ENCODE measurements at regions not wholly inside any gene's neighbourhood (a gene's known extent, or its start where the extent isn't known, plus 50 kb on each side); places are given as distances from the start of the nearest gene placed in this dataset.

GRCh38 chr6:80638213-80639055 lies 532.0 kb downstream of the BCKDHB start:
- peak in 1 of 5 donors; percentile 4 for DNase-seq
- H3K4me3 ChIP-seq (ENCODE audit: low read length), result no peak overlapping the region
- no peak overlapping the region for H3K27ac ChIP-seq (ENCODE audit: low read depth, low read length)
- no peaks in the 10 kb centered on the region for H3K36me3 ChIP-seq (ENCODE audit: insufficient read depth, low read length)
- CTCF ChIA-PET, result no interaction called here
- Mint-ChIP-seq H3K27ac (peak overlapping the region in 1 of 8 donors; percentile 9), H3K9me3 (peaks cover 0 to 2% (median 0%) of the 10 kb centered on the region in 5 donors), H3K4me1 (no peaks in the 10 kb centered on the region), H3K4me3 (peak overlapping the region in 1 of 7 donors; percentile 29), H3K36me3 (no peaks in the 10 kb centered on the region), H3K27me3 (no peaks in the 10 kb centered on the region)
- POLR2A ChIA-PET, result no interaction called here
- H3K9me3 ChIP-seq (ENCODE audit: low read length), result no peaks in the 10 kb centered on the region
- H3K4me1 ChIP-seq (ENCODE audit: insufficient read depth, low read length), result no peaks in the 10 kb centered on the region
- no peaks in the 10 kb centered on the region for H3K27me3 ChIP-seq (ENCODE audit: insufficient read depth, low read length, poor library complexity, severe bottlenecking)

DNA sequence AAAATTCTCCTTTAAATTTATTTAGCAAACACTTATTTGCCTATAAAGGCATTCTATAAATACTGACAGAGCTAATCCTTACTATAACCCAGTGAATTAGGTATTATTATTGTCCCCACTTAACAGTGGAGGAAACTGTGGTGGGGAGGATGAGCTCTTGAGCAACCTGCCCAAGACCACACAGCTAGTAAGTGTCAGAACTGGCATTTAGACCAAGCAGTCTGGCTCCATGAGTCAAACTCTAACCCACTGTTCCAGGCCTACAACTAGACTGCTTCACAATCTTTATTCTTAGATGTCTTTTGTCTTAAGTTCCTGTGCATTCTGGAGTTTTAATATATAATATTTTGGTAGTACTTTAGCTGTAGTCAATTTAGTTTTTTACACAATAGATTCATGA lies 530.8 kb downstream of the BCKDHB start:
- H3K27me3 Mint-ChIP-seq, result no peaks in the 10 kb centered on the region
- Histone ChIP-seq H3K4me3 (ENCODE audit: low read length) (no peak overlapping the region), H3K36me3 (ENCODE audit: insufficient read depth, low read length) (no peaks in the 10 kb centered on the region), H3K9me3 (ENCODE audit: low read length) (no peaks in the 10 kb centered on the region), H3K27me3 (ENCODE audit: insufficient read depth, low read length, poor library complexity, severe bottlenecking) (no peaks in the 10 kb centered on the region), H3K4me1 (ENCODE audit: insufficient read depth, low read length) (no peaks in the 10 kb centered on the region), H3K27ac (ENCODE audit: low read depth, low read length) (no peak overlapping the region)
- no peak for DNase-seq
- no peaks in the 10 kb centered on the region for H3K4me1 Mint-ChIP-seq
- no peaks in the 10 kb centered on the region for H3K9me3 Mint-ChIP-seq
- POLR2A ChIA-PET, result no interaction called here
- no peaks in the 10 kb centered on the region for H3K36me3 Mint-ChIP-seq
- CTCF ChIA-PET, result no interaction called here
- peak overlapping the region in 1 of 8 donors; percentile 22 for H3K27ac Mint-ChIP-seq
- no peak overlapping the region for H3K4me3 Mint-ChIP-seq

DNA sequence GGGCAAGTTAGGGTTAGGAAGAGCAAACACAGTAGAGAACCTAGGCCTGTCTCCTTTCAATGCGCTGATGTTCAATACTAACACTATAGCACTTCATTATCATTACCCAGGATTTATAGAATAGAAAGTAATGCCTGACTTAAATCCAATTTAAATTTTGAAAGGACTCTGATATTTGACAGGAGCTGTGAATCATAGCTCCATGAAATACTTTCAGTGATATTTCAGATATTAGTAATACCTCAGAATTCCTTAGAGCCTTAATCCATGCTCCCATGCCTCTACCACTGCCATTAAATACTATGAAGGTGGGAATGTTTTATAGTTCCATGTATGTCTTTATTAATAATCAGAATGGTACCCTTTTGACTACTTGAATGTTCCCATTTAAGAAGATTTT lies 530.2 kb downstream of the BCKDHB start:
- no peaks in the 10 kb centered on the region for H3K9me3 Mint-ChIP-seq
- no peak for DNase-seq
- POLR2A ChIA-PET, result no interaction called here
- H3K27me3 ChIP-seq (ENCODE audit: insufficient read depth, low read length, poor library complexity, severe bottlenecking), result no peaks in the 10 kb centered on the region
- H3K4me3 Mint-ChIP-seq, result no peak overlapping the region
- CTCF ChIA-PET, result no interaction called here
- H3K4me1 ChIP-seq (ENCODE audit: insufficient read depth, low read length), result no peaks in the 10 kb centered on the region
- no peaks in the 10 kb centered on the region for H3K27me3 Mint-ChIP-seq
- peak overlapping the region in 1 of 8 donors; percentile 75 for H3K27ac Mint-ChIP-seq
- no peaks in the 10 kb centered on the region for H3K36me3 ChIP-seq (ENCODE audit: insufficient read depth, low read length)
- no peaks in the 10 kb centered on the region for H3K36me3 Mint-ChIP-seq
- no peak overlapping the region for H3K27ac ChIP-seq (ENCODE audit: low read depth, low read length)
- no peaks in the 10 kb centered on the region for H3K9me3 ChIP-seq (ENCODE audit: low read length)
- H3K4me1 Mint-ChIP-seq, result no peaks in the 10 kb centered on the region
- no peak overlapping the region for H3K4me3 ChIP-seq (ENCODE audit: low read length)

DNA sequence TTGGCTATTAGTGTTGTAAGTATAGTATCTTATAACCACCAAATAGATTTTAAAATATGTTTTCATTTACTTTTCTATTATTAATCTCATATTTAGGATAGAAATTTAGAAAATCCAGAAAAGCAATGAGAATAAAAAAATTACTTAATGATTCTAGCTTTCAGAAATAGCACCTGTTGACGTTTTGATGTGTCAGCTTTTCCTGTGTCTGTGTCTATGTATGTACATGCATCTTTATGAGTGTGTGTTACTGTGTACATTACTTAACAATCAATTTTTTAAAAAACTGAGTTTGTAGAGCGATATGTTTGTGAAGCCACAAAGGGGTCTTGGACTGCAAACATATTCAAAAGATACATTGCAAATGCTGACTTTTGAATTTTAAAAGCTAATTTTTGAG lies 526.9 kb downstream of the BCKDHB start:
- no peak overlapping the region for H3K4me3 ChIP-seq (ENCODE audit: low read length)
- no peak overlapping the region for H3K27ac ChIP-seq (ENCODE audit: low read depth, low read length)
- peaks cover 0 to 3% (median 0%) of the 10 kb centered on the region in 5 donors for H3K9me3 Mint-ChIP-seq
- no peak overlapping the region for H3K27ac Mint-ChIP-seq
- no peaks in the 10 kb centered on the region for H3K4me1 ChIP-seq (ENCODE audit: insufficient read depth, low read length)
- CTCF ChIA-PET, result no interaction called here
- H3K36me3 ChIP-seq (ENCODE audit: insufficient read depth, low read length), result no peaks in the 10 kb centered on the region
- DNase-seq, result no peak
- H3K9me3 ChIP-seq (ENCODE audit: low read length), result no peaks in the 10 kb centered on the region
- no peak overlapping the region for H3K4me3 Mint-ChIP-seq
- no peaks in the 10 kb centered on the region for H3K27me3 ChIP-seq (ENCODE audit: insufficient read depth, low read length, poor library complexity, severe bottlenecking)
- H3K27me3 Mint-ChIP-seq, result no peaks in the 10 kb centered on the region
- H3K36me3 Mint-ChIP-seq, result no peaks in the 10 kb centered on the region
- H3K4me1 Mint-ChIP-seq, result no peaks in the 10 kb centered on the region
- POLR2A ChIA-PET, result no interaction called here

DNA sequence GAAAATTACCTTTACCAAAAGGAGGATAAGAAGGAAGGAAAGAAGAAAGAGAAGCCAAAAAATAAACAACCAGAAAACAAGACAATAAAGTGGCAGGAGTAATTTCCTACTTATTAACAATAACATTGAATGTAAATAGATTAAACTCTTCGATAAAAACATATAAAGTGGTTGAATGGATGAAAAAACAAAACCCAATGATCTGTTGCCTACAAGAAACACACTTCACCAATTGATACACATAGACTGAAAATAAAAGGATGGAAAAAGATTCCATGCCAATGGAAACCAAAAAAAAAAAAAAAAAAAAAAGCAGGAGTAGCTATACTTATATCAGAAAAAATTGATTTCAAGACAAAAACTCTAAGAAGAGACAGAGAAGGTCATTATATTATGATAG lies 518.9 kb downstream of the BCKDHB start:
- no peaks in the 10 kb centered on the region for H3K4me1 Mint-ChIP-seq
- ChIA-PET POLR2A (no interaction called here), CTCF (no interaction called here)
- Histone ChIP-seq H3K36me3 (ENCODE audit: insufficient read depth, low read length) (no peaks in the 10 kb centered on the region), H3K9me3 (ENCODE audit: low read length) (no peaks in the 10 kb centered on the region), H3K27ac (ENCODE audit: low read depth, low read length) (no peak overlapping the region), H3K4me1 (ENCODE audit: insufficient read depth, low read length) (no peaks in the 10 kb centered on the region), H3K27me3 (ENCODE audit: insufficient read depth, low read length, poor library complexity, severe bottlenecking) (no peaks in the 10 kb centered on the region), H3K4me3 (ENCODE audit: low read length) (no peak overlapping the region)
- peaks cover 0 to 6% of the 10 kb centered on the region in 2 donors for H3K27me3 Mint-ChIP-seq
- H3K9me3 Mint-ChIP-seq, result peaks cover 6 to 16% (median 15%) of the 10 kb centered on the region in 5 donors
- H3K36me3 Mint-ChIP-seq, result peaks cover 0 to 10% (median 2%) of the 10 kb centered on the region in 3 donors
- no peak for DNase-seq
- no peak overlapping the region for H3K4me3 Mint-ChIP-seq
- H3K27ac Mint-ChIP-seq, result no peak overlapping the region

- no peak overlapping the region for H3K4me3 Mint-ChIP-seq
- POLR2A ChIA-PET, result no interaction called here
- no peaks in the 10 kb centered on the region for H3K36me3 ChIP-seq (ENCODE audit: insufficient read depth, low read length)
- H3K4me1 ChIP-seq (ENCODE audit: insufficient read depth, low read length), result no peaks in the 10 kb centered on the region
- H3K27me3 Mint-ChIP-seq, result peaks cover 0 to 6% of the 10 kb centered on the region in 2 donors
- CTCF ChIA-PET, result no interaction called here
- no peaks in the 10 kb centered on the region for H3K27me3 ChIP-seq (ENCODE audit: insufficient read depth, low read length, poor library complexity, severe bottlenecking)
- no peak overlapping the region for H3K27ac Mint-ChIP-seq
- DNase-seq, result no peak
- H3K9me3 ChIP-seq (ENCODE audit: low read length), result no peaks in the 10 kb centered on the region
- no peaks in the 10 kb centered on the region for H3K4me1 Mint-ChIP-seq
- no peak overlapping the region for H3K27ac ChIP-seq (ENCODE audit: low read depth, low read length)
- H3K36me3 Mint-ChIP-seq, result peaks cover 0 to 10% (median 2%) of the 10 kb centered on the region in 3 donors
- peaks cover 6 to 22% (median 16%) of the 10 kb centered on the region in 5 donors for H3K9me3 Mint-ChIP-seq
- H3K4me3 ChIP-seq (ENCODE audit: low read length), result no peak overlapping the region
Measured at GRCh38 chr6:80623066-80623815, 516.8 kb downstream of the BCKDHB start.

DNA sequence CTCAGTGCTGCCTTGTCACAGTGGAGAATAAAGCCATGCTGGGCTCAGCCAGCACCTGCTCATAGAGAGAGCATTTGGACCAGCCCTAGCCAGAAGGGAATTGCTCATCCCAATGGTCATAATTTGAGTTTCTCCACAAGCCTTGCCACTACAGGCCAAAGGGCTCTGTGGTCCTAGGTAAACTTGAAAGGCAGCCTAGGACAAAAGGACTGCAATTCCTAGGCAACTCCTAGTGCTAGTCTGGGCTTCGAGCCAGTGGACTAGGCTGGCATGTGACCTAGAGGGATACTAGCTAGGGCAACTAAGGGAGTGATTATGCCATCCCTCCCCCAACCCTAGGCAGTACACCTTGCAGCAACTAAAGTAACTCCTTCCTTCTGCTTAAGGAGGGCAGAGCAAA lies 516.2 kb downstream of the BCKDHB start:
- DNase-seq, result no peak
- Histone ChIP-seq H3K27me3 (ENCODE audit: insufficient read depth, low read length, poor library complexity, severe bottlenecking) (no peaks in the 10 kb centered on the region), H3K27ac (ENCODE audit: low read depth, low read length) (no peak overlapping the region), H3K36me3 (ENCODE audit: insufficient read depth, low read length) (no peaks in the 10 kb centered on the region), H3K4me1 (ENCODE audit: insufficient read depth, low read length) (no peaks in the 10 kb centered on the region), H3K9me3 (ENCODE audit: low read length) (no peaks in the 10 kb centered on the region), H3K4me3 (ENCODE audit: low read length) (no peak overlapping the region)
- Mint-ChIP-seq H3K4me3 (no peak overlapping the region), H3K36me3 (peaks cover 0 to 10% (median 2%) of the 10 kb centered on the region in 3 donors), H3K9me3 (peaks cover 6 to 23% (median 16%) of the 10 kb centered on the region in 5 donors), H3K4me1 (no peaks in the 10 kb centered on the region), H3K27ac (no peak overlapping the region), H3K27me3 (peaks cover 0 to 6% of the 10 kb centered on the region in 2 donors)
- ChIA-PET CTCF (no interaction called here), POLR2A (no interaction called here)

GRCh38 chr6:80618953-80619352 lies 512.5 kb downstream of the BCKDHB start:
- no peak overlapping the region for H3K4me3 ChIP-seq (ENCODE audit: low read length)
- no peaks in the 10 kb centered on the region for H3K4me1 Mint-ChIP-seq
- POLR2A ChIA-PET, result no interaction called here
- peaks cover 0 to 8% of the 10 kb centered on the region in 2 donors for H3K27me3 Mint-ChIP-seq
- H3K4me1 ChIP-seq (ENCODE audit: insufficient read depth, low read length), result no peaks in the 10 kb centered on the region
- no peaks in the 10 kb centered on the region for H3K36me3 ChIP-seq (ENCODE audit: insufficient read depth, low read length)
- H3K9me3 ChIP-seq (ENCODE audit: low read length), result no peaks in the 10 kb centered on the region
- peaks cover 2 to 18% (median 3%) of the 10 kb centered on the region in 5 donors for H3K9me3 Mint-ChIP-seq
- no peak overlapping the region for H3K27ac Mint-ChIP-seq
- DNase-seq, result no peak
- peaks cover 0 to 4% (median 0%) of the 10 kb centered on the region in 3 donors for H3K36me3 Mint-ChIP-seq
- no peaks in the 10 kb centered on the region for H3K27me3 ChIP-seq (ENCODE audit: insufficient read depth, low read length, poor library complexity, severe bottlenecking)
- CTCF ChIA-PET, result no interaction called here
- no peak overlapping the region for H3K27ac ChIP-seq (ENCODE audit: low read depth, low read length)
- H3K4me3 Mint-ChIP-seq, result no peak overlapping the region

Measured in CD8-positive, alpha-beta memory T cell (primary cell).